DOHH2 (cell line): ENCODE measurements at regions not wholly inside any gene's neighbourhood (a gene's known extent, or its start where the extent isn't known, plus 50 kb on each side); places are given as distances from the start of the nearest gene placed in this dataset.

Source experiments
- H3F3A ChIP-seq: fragments of 200-600 bp; sonication (generic), shearing (Covaris generic); 2 replicates; pipeline ENCODE4 v1.6.0; 2016; ENCODE audit warnings: antibody characterized with exemption, mild to moderate bottlenecking; ENCODE audit not compliant: control insufficient read depth, insufficient read depth
- H3K27ac ChIP-seq: fragments of 200-600 bp; sonication (generic); 2 replicates; pipeline ENCODE4 v1.5.1; 2014; ENCODE audit warnings: low read depth, mild to moderate bottlenecking, low read length, moderate library complexity
- H3K27me3 ChIP-seq: fragments of 200-600 bp; sonication (generic); 2 replicates; pipeline ENCODE4 v1.6.1; 2014; ENCODE audit warnings: mild to moderate bottlenecking, low read length, mixed read lengths; ENCODE audit not compliant: control insufficient read depth
- H3K36me3 ChIP-seq: fragments of 200-600 bp; sonication (generic); 2 replicates; pipeline ENCODE4 v1.6.1; 2014; ENCODE audit warnings: mild to moderate bottlenecking, low read length, moderate library complexity, mixed read lengths; ENCODE audit not compliant: control insufficient read depth
- H3K4me1 ChIP-seq: fragments of 200-600 bp; sonication (generic); 2 replicates; pipeline ENCODE4 v1.6.1; 2014; ENCODE audit warnings: mild to moderate bottlenecking, low read length, mixed read lengths; ENCODE audit not compliant: control insufficient read depth
- H3K4me2 ChIP-seq: fragments of 200-600 bp; sonication (generic); 2 replicates; pipeline ENCODE4 v1.6.0; 2014; ENCODE audit warnings: mild to moderate bottlenecking, low read length, moderate library complexity
- H3K4me3 ChIP-seq: fragments of 200-600 bp; sonication (generic); 2 replicates; pipeline ENCODE4 v1.5.1; 2014; ENCODE audit warnings: mild to moderate bottlenecking, low read length, mixed read lengths
- H3K79me2 ChIP-seq: fragments of 200-600 bp; sonication (generic); 2 replicates; pipeline ENCODE4 v1.6.1; 2014; ENCODE audit warnings: mild to moderate bottlenecking, low read length, mixed read lengths; ENCODE audit not compliant: control insufficient read depth
- H3K9me2 ChIP-seq: fragments of 200-600 bp; sonication (generic); replicated peaks from 2 replicates; pipeline ENCODE4 v1.6.1; 2014; ENCODE audit warnings: mild to moderate bottlenecking, low read length, mixed read lengths; ENCODE audit not compliant: control insufficient read depth
- H3K9me3 ChIP-seq: fragments of 200-600 bp; sonication (generic); 2 replicates; pipeline ENCODE4 v1.6.1; 2014; ENCODE audit warnings: antibody characterized with exemption, low read length, mixed read lengths; ENCODE audit not compliant: control insufficient read depth, insufficient read depth
- H4K20me1 ChIP-seq: fragments of 200-600 bp; sonication (generic); 2 replicates; pipeline ENCODE4 v1.6.0; 2014; ENCODE audit warnings: low read depth, mild to moderate bottlenecking, antibody characterized with exemption, low read length, moderate library complexity; ENCODE audit not compliant: control insufficient read depth, insufficient read depth
- CTCF ChIP-seq: fragments of 200-600 bp; sonication (generic); IDR thresholded peaks from one replicate; pipeline ENCODE4 v1.5.1; 2014; ENCODE audit warnings: antibody characterized with exemption, mild to moderate bottlenecking, low read depth, low read length; ENCODE audit not compliant: poor library complexity, severe bottlenecking
- EZH2phosphoT487 ChIP-seq: fragments of 200-600 bp; sonication (generic); IDR thresholded peaks from 2 replicates; pipeline ENCODE4 v1.6.1; 2017; ENCODE audit warnings: borderline replicate concordance, mild to moderate bottlenecking, antibody characterized with exemption, low read length, moderate library complexity, mixed read lengths

- H3K4me1 ChIP-seq, result peaks cover 33% of the 10 kb centered on the region
- peaks cover 3% of the 10 kb centered on the region; the same call in 1 of the 2 replicates for H3F3A ChIP-seq
- TF ChIP-seq CTCF (no peak), EZH2phosphoT487 (no peak)
- no peaks in the 10 kb centered on the region for H3K9me2 ChIP-seq
- H3K36me3 ChIP-seq, result peaks cover 32% of the 10 kb centered on the region
- H4K20me1 ChIP-seq, result no peaks in the 10 kb centered on the region
- no peak overlapping the region for H3K4me3 ChIP-seq
- H3K9me3 ChIP-seq, result peaks cover 11% of the 10 kb centered on the region
- H3K4me2 ChIP-seq, result no peak overlapping the region
- no peaks in the 10 kb centered on the region for H3K79me2 ChIP-seq
- no peak overlapping the region for H3K27ac ChIP-seq
- H3K27me3 ChIP-seq, result no peaks in the 10 kb centered on the region
These were observed 574.7 kb downstream of the PCDH7 start for GRCh38 chr4:31294655-31295480.

- TF ChIP-seq CTCF (no peak), EZH2phosphoT487 (no peak)
- Histone ChIP-seq H3K27ac (no peak overlapping the region), H3K9me3 (no peaks in the 10 kb centered on the region), H3K4me2 (no peak overlapping the region), H3K9me2 (no peaks in the 10 kb centered on the region), H4K20me1 (no peaks in the 10 kb centered on the region), H3K4me3 (no peak overlapping the region), H3K36me3 (no peaks in the 10 kb centered on the region), H3F3A (no peaks in the 10 kb centered on the region), H3K27me3 (no peaks in the 10 kb centered on the region), H3K4me1 (no peaks in the 10 kb centered on the region), H3K79me2 (no peaks in the 10 kb centered on the region)
These were observed 578.6 kb downstream of the PCDH7 start for GRCh38 chr4:31298737-31299136.

GRCh38 chr4:31307029-31307428, 586.9 kb downstream of the PCDH7 start:
- H3K79me2 ChIP-seq, result no peaks in the 10 kb centered on the region

More at GRCh38 chr4:31307029-31307428, 586.9 kb downstream of the PCDH7 start:
- Histone ChIP-seq H3K9me3 (no peaks in the 10 kb centered on the region), H3F3A (no peaks in the 10 kb centered on the region), H3K4me2 (no peak overlapping the region), H3K4me1 (no peaks in the 10 kb centered on the region), H3K9me2 (no peaks in the 10 kb centered on the region), H3K4me3 (no peak overlapping the region), H4K20me1 (no peaks in the 10 kb centered on the region), H3K36me3 (no peaks in the 10 kb centered on the region), H3K27ac (no peak overlapping the region), H3K27me3 (no peaks in the 10 kb centered on the region)
- no peak for TF ChIP-seq CTCF
- no peak for TF ChIP-seq EZH2phosphoT487
